NCI-H2171 treated with DMSO at 0.1 percent for 48 hours (cell line): ENCODE measurements at regions not wholly inside any gene's neighbourhood (a gene's known extent, or its start where the extent isn't known, plus 50 kb on each side); places are given as distances from the start of the nearest gene placed in this dataset.

Experiments
- DNase-seq: peaks from one replicate; lab custom pipeline; 2025; lab: John Stamatoyannopoulos, UW

- no peak for DNase-seq
These were observed 299.3 kb upstream of the ZFP64 start for GRCh38 chr20:52490711-52491430.

DNA sequence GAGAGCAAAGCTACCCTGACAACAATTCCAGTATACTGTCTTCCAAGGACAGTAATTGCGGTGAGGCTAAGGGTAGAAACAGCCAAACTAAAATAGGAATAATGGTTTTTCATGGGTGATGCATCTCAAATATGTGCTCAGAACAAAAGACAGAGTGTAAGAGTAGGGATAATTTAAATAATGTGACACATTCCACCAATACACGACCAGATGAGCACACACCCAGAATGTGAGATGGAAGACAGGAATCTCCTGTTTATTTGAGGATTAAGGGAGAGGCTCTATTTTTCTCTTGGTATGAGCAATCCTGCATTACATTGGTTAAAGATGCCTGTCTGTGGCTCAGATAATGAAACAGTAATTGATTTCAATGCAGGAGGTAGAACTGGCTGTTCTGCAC is 292.9 kb upstream of the ZFP64 start:
- DNase-seq, result no peak

- no peak for DNase-seq
These were observed 291.8 kb upstream of the ZFP64 start for GRCh38 chr20:52483382-52483781.

DNA sequence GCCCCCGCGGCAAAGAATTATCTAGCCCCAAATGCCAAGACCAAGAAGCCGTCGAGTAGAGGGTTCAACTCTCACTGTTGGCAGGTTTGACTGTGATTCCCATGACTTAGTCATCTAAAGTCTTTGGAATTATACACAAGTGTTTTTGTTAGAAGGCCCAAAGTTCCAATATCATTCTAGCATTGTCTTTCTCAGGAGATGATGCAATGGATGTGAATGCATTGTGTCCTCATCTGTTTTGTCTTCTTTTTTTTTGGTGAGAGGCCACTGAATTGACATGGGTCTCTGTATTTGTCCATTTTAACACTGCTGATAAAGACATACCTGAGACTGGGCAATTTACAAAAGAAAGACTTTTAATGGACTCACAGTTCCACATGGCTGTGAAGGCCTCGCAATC is 290.5 kb upstream of the ZFP64 start:
- no peak for DNase-seq

- DNase-seq, result no peak
These were observed 289.9 kb upstream of the ZFP64 start for GRCh38 chr20:52481443-52481842.

GRCh38 chr20:52476074-52476750 is 284.6 kb upstream of the ZFP64 start:
- DNase-seq, result no peak

- DNase-seq, result peak; percentile 66
These were observed 281.6 kb upstream of the ZFP64 start for GRCh38 chr20:52473186-52473585.

- DNase-seq, result no peak
These were observed 279.0 kb upstream of the ZFP64 start for GRCh38 chr20:52470561-52470960.

GRCh38 chr20:52469128-52469527 is 277.5 kb upstream of the ZFP64 start:
- no peak for DNase-seq

- DNase-seq, result no peak
These were observed 274.4 kb upstream of the ZFP64 start for GRCh38 chr20:52465991-52466390.

DNA sequence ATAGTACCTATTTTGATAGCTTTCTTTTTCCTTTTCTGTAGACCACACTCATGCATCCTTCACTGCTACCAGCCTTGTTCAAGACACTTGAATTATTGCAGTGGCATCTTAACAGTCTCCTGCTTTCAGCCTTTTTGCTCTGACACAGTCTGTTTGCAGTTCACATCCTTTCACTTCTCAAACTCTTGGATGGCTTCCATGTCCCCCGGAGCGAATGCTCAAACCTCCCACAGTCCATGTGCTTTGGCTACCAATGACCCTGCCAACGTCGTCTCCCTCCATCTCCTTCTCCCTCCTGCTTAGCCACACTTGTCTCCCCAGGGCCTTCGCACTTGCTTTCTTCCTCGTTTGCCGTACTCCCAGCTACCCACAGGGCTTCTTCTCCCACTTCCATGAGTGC is 270.0 kb upstream of the ZFP64 start:
- DNase-seq, result no peak

- no peak for DNase-seq
These were observed 267.6 kb upstream of the ZFP64 start for GRCh38 chr20:52459150-52459549.

DNA sequence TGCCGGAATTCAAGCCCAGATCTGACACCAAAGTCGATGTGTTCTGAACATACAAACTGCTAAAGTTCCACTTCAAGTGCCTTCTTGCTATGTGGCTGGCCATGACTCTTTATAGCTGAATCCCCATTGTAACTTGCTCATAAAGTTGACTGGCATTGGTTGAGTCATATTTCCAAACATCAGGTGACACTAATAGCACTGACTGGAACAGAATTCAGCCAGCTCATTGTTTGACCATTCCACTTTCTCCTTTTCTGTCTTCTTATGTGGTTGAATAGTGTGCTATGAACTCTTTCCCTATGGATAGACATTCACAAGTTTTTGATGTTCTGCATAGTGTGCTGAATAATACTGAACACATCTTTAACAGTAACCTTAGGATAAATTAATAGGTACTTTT is 266.2 kb upstream of the ZFP64 start:
- no peak for DNase-seq

GRCh38 chr20:52454660-52455059 is 263.1 kb upstream of the ZFP64 start:
- DNase-seq, result no peak

DNA sequence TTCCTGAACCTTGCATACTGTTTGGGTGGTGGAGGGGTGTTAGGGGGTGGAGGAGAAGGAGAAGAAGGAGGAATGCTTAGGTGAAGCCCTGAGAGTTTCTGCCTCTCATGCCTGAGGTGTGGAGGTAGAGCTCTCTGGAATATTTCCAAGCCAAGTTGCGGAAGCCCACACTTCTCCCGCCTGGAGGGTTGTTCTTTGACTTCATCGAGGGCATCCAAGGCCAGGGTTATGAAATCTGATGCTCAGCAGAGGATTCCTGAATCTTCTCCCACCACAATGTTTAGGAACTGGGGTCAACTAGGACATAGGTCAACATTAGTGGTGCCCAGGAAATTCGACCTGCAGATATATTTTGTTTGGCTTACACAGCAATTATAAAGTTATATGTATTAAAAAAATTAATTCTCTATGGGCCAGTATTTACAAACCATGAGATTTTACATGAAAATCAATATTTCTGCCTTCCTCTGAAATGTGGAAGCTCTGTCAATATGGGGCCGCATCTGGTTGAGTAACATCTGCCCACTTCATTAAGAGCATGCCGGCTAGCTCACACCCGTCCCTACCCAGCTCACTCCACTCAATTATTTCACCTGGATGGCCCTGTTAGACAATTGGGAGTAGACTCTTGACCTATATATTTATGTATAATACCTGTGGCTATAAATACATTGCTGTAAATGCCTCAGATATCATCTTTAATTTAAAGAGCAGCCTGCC is 257.1 kb upstream of the ZFP64 start:
- DNase-seq, result no peak

DNA sequence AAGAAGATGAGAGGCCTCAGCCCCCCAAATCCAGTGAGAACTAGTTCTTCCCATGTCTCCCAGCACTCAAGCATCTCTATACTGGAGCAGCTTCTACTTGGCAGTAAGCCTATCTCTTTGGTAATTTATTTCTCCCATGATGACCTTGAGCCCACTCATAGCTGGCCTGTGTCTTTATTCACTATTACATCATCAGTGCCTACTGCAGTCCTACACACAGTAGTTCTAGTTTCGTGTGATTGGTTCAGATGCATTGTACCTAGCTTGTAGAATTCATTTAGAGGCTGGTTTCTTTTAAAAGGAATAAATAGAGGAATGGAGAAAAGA is 255.6 kb upstream of the ZFP64 start:
- DNase-seq, result no peak

GRCh38 chr20:52446421-52447224 is 255.0 kb upstream of the ZFP64 start:
- DNase-seq, result no peak

GRCh38 chr20:52444455-52444854 is 252.9 kb upstream of the ZFP64 start:
- DNase-seq, result no peak

GRCh38 chr20:52443874-52444273 is 252.3 kb upstream of the ZFP64 start:
- no peak for DNase-seq

DNA sequence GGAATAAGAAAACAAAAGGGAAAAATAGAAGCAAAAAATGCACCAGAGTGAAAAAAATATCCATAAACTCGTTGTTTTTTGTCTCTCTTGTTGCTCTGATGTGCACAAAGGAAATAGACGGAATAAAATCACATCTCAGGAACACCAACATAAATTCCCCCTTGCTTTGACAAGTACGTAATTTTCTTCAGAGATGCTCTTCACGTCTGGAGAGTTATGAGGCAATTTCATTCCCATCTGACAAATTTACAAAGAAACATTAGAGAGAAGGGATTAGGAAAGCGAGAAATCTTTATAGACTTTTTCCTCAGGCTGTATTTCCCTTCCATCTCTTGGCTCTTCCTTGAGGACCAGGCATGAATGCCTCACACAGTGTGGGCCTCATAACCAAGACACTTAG is 250.1 kb upstream of the ZFP64 start:
- no peak for DNase-seq

GRCh38 chr20:52439375-52439774 is 247.8 kb upstream of the ZFP64 start:
- DNase-seq, result no peak

GRCh38 chr20:52438326-52438963 is 246.9 kb upstream of the ZFP64 start:
- no peak for DNase-seq
